ENCODE measurements at regions not wholly inside any gene's neighbourhood (a gene's known extent, or its start where the extent isn't known, plus 50 kb on each side); places are given as distances from the start of the nearest gene placed in this dataset.

GRCh38 chr7:136728945-136729344, 139.5 kb upstream of the CHRM2 start:
- TF ChIP-seq EZH2 (IDR thresholded peaks at IDR 0.05; ENCODE audit: borderline replicate concordance, low read depth, low read length, severe bottlenecking) (no peak), CTCF (IDR thresholded peaks at IDR 0.05; ENCODE audit: extremely low read depth in 1 of 2, insufficient read depth in 1 of 2, low read depth in 1 of 2, low read length in 2 of 2) (no peak), POLR2AphosphoS5 (IDR thresholded peaks at IDR 0.05; ENCODE audit: insufficient read depth, low read depth, low read length) (no peak), POLR2A (IDR thresholded peaks at IDR 0.05; ENCODE audit: low read depth, low read length) (no peak), FOS (IDR thresholded peaks at IDR 0.05; ENCODE audit: borderline replicate concordance, insufficient read depth, low read length) (no peak)

Data from endothelial cell of umbilical vein (primary cell).